GM12875 (cell line): ENCODE measurements at regions not wholly inside any gene's neighbourhood (a gene's known extent, or its start where the extent isn't known, plus 50 kb on each side); places are given as distances from the start of the nearest gene placed in this dataset.

ENCODE experiments used
- H3K4me3 ChIP-seq: one replicate; pipeline ENCODE4 v1.5.1; 2011; ENCODE audit warnings: low read depth, low read length, control low read depth
- CTCF ChIP-seq: IDR thresholded peaks from 2 replicates; pipeline ENCODE4 v1.5.1; 2011; ENCODE audit warnings: low read depth, mild to moderate bottlenecking, control low read depth, inconsistent platforms, low read length, moderate library complexity, borderline replicate concordance; ENCODE audit not compliant: insufficient read depth

GRCh38 chr5:5634817-5635216 is 212.3 kb downstream of the ICE1 start:
- no peak for TF ChIP-seq CTCF
- H3K4me3 ChIP-seq: no peak overlapping the region

- no peak overlapping the region for H3K4me3 ChIP-seq
- no peak for TF ChIP-seq CTCF
Measured at GRCh38 chr5:5633579-5633978, 211.1 kb downstream of the ICE1 start.

- no peak for TF ChIP-seq CTCF
- no peak overlapping the region for H3K4me3 ChIP-seq
Measured at GRCh38 chr5:5632678-5633077, 210.2 kb downstream of the ICE1 start.

GRCh38 chr5:5629607-5629978 is 207.1 kb downstream of the ICE1 start:
- no peak for TF ChIP-seq CTCF

GRCh38 chr5:5628866-5629606 is 206.6 kb downstream of the ICE1 start:
- H3K4me3 ChIP-seq: no peak overlapping the region
- TF ChIP-seq CTCF: no peak

More at GRCh38 chr5:5629607-5629978, 207.1 kb downstream of the ICE1 start:
- H3K4me3 ChIP-seq: no peak overlapping the region

GRCh38 chr5:5626412-5626811 is 203.9 kb downstream of the ICE1 start:
- TF ChIP-seq CTCF: no peak
- no peak overlapping the region for H3K4me3 ChIP-seq

GRCh38 chr5:5625491-5625890 is 203.0 kb downstream of the ICE1 start:
- no peak overlapping the region for H3K4me3 ChIP-seq
- no peak for TF ChIP-seq CTCF
